ENCODE measurements at regions not wholly inside any gene's neighbourhood (a gene's known extent, or its start where the extent isn't known, plus 50 kb on each side); places are given as distances from the start of the nearest gene placed in this dataset.
A peak's percentile ranks its signal among the peaks of the same experiment; 100 is the strongest.

DNA sequence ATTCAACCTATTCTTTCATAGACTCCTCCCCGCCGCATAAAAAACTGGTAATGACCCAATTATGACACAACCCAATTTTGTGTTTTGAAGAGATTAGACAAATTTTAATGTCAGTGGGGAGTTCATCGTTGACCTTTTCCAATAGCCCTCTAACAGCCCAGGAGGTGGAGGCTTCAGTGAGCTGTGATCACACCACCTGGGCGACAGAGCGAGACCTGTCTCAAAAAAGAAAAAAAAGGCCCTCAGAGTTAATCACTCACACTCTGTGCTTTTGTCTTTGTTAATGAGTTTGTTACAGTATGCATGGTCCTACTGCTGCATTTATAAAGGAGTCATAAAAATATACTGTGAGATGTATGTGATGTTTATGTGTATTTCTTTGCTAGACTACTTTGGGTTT lies 510.6 kb downstream of the CPS1 start:
- no peak for DNase-seq (ENCODE audit: low read depth in 2 of 2)

DNA sequence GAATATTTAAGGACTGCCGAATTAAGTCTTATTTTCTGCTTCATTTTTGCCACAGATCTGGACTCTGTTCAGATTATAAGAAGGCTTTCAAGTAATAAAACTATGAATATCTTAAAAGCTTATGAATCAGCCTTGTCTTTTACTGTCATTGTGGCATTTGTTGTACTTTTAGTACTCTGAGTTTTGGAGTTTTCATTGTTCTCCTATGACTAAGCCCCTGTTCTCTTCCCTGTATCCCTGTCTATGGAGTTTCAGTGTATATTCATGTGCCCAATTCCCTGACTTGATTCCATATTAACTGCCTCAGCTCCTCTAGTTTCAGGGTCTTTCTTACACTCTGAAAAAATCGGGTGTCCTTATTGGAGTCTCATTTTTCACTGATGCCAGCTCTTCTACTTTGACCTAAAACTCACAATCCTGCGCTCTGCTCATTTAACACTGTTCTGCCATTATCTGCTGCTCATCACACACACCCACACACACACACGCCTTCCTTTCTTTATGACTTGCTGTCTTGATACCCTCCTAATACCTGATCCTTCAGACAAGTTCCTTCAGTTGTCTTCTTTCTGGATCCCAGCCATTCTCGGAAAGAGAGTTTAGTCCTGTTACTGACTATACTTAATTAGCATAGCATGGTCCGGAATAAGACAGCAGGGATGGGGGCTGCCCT lies 511.8 kb downstream of the CPS1 start:
- DNase-seq (ENCODE audit: low read depth in 2 of 2): no peak

DNA sequence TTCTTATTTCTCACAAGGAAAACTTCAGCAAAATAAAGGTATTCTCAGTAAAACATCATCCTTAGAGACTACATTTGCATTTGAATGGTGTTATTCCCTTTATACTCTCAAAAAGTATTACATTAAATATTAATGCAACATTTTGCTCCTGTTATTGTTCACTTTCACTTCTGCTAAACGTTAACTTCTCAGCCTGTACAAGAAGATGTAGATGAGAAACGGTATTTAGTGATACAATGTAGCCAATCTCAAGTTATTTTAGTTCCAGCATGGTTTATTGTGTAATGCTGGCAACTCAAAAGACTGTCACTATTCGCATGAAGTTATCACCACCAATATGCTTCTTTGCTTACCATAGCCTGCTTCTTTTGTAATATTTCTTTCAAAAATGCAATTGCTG lies 514.1 kb downstream of the CPS1 start:
- no peak for DNase-seq (ENCODE audit: low read depth in 2 of 2)

DNA sequence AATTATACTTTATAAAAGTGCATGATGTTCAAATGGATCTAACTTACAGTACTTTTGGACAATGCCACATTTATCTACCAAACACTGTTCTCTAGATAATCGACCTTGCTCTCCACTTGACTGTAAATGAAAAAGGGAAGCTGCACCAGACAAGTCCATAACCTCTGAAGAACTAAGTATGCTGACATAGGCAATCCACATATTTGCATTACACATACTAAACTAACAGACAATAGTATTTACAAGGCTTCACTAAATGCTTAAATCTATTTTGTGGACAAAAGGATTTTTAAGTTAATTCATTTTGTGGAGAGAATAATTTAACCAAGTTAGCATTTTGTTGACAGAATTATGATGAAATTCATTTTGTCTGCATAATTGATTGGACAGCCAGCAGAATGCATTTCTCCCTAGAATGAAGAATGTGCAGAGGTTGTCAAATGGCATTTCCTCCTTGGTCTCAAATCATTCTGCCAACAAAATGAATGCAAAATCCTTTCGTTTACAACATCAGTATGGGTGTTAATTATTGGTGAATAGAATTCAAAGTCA lies 520.9 kb downstream of the CPS1 start:
- no peak for DNase-seq (ENCODE audit: low read depth in 2 of 2)

DNA sequence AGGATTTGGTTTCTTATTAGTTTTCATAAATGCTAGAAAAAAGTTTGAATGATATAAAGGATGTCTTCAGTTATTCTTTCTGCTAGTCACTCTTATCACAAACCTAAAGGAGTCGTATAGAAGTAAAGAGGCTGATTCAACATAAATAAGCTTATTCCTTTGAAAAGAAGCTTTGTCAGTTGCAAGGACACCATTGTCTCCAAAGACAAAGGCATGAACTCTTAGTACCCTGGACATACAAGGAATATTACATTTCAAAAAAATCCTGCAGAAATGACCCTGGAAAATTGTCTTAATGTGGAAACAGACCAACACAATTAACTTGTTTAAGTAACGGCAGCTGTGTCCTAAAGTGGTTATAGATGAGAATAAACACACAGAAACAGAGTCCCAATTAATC lies 528.0 kb downstream of the CPS1 start:
- no peak for DNase-seq (ENCODE audit: low read depth in 2 of 2)

DNA sequence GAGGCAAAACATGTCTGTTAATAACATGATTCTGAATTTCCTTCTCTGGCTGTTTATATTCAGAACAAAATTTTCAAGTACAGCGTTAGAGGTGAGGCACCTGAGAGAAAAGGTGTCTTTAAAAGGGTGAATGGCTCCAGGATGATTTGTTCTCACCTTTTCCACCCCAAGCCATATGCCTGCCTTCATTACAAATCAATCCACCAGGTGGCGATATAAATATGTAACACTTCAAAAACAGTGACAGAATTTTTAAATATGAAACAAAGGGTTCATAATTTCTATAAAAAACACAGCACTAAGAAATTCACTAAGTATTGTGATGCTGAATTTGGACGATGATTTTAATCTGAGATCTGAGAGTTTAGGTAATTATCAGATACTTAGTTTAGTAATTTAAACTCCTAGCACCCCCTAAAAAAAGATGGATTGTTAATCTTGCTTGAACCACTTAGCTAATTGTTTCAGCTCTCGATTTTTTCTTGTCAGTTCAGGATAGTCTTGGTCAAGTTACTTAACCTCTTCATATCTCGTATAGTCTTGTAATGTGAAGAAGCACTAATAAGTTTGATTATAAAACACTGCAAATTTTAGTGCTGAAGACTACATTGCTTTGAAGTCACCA lies 528.8 kb downstream of the CPS1 start:
- DNase-seq (ENCODE audit: low read depth in 2 of 2): peak; percentile 0 to 1

DNA sequence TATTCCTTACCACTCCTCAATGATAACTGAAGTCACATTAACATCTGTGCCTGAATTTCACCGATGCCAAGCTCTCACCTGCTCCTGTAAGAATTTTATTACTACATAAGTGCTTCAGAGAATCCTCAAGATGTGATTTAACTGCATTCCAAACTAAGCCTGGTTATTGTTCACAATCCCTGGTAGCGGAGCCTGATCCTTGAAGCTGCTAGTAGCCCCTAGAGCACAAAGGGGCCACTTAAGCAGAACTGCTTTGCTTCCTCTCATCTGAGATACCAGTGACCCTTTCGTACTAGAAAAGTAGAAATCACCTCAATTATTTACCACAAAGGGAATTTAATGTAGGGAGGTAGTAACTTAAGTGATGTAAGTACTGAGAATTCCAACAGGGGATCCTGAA lies 529.6 kb downstream of the CPS1 start:
- no peak for DNase-seq (ENCODE audit: low read depth in 2 of 2)

DNA sequence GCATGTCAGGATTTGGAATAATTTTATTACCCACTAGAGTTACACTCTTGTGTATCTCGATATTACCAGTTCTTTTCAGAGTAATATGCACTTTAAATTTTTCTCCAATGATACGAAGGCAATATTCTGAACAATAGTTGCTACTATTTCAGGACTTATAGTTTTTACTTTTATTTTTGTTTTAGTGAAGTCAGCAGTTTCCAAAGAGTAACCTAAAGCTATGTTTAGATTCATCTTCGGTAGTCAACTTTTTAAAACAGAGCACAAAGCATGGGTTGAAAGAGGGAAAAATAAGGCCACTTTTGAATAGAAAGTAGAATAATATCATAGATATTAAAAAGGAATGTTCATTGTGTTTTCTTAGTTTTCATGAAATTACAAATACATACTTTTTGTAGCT lies 532.7 kb downstream of the CPS1 start:
- DNase-seq (ENCODE audit: low read depth in 2 of 2): no peak

DNA sequence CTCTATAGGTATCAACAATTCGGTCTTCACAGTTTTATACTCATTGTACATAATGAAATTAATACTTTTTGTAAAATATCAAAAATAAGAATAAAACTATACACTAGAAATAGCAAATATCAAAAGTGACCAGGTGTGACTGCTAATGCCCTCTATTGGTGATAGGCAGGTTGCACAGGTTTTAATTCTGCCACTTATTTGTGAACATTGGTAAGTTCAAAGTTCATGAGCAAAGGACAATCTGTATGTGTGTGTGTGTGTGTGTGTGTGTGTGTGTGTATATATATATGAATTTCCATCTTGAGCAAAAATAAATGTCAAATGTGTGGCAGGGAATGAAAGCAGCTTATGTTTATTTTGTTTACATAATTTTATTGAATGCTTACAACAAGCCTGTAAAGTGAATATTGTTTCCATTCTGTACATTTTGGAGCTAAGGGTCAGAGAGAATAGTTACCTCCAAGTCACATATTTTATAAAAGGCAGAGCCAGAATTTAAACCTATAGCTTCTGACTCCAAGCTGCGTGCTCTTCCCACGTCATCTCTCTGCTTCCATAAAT lies 537.4 kb downstream of the CPS1 start:
- no peak for DNase-seq (ENCODE audit: low read depth in 2 of 2)

DNA sequence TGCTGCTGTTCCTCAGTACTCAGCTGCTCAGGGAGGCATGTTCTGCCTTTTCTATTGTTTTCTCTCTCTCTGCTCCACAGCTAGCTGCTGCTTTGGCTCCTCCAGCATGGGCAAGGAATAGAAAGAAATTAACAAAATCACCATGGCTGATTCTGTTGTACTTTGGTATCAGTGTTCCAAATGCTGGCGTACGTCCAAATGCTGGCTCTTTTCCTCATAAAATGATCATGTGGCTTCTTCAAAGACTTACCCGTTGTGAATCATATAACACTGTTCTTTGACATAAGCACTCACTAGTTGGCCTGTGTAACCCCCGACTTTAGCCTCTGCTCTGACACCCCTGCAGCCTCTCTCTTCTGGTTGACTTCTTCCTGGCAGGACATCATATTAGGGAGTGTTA lies 547.6 kb downstream of the CPS1 start:
- no peak for DNase-seq (ENCODE audit: low read depth in 2 of 2)

DNA sequence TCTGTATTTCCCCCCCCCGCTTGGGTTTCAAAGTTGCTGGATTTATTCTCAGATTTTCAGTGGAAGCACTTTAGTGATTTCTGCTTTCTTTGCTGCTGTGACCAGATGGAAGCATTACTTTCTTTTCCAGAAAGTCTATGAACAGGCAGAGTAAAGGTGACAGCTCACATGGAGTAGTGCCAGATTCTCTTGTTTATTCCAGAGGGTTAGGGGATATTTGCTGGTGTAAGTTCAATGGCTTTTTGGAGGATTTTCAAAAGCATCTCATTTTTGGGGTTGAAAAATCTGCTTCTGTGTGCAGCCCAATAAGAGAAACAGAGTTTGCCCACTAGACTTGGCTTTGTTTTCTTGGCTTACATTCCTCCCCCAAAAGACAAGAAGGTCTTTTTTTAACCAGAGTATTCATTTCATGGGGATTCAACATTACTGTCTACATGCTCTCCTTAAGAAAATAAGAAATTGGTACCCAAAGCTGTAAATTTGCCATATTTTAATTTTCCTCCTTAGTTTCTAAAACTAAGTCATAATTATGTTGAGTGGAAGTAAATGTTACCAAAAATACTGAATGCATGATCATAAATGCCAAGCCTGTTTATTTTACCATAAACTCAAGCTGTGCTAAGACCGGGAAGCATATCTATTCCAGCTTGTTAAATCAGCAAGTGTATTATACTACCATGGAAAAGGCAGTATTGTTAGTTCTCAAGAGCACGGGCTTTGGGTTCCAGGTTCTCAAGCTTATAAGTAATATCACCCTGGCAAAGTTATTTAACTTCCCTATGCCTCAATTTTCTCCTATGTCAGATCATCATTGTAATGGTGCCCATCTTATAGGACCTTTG lies 557.2 kb downstream of the CPS1 start:
- no peak for DNase-seq (ENCODE audit: low read depth in 2 of 2)

DNA sequence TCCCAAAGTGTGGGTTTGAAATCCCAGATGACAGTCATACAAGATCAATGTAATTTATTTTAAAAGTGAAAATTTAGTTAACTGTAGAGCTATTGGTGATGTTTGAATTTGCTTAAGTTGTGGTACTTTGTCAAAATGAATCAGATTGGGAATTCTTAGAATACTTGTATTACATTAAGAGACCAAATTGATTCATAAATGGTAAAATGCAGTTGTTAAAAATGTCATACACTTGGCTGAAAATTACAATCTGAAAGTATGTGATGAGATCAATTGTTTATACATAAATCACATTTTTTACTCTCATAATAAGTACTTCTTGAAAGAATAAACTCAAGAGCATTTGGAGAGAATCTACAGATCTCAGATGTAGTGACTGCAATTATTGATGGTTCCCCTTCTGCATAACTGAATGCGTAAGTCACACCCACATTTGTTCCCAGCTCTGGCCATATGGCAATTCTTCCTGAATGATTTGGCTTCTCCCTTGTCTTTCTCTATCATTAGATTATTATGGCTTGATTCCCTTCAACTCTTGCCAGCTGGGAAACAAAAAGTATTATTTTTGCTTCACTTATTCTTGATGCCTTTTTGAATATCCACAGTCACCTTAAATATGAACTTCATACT lies 558.5 kb downstream of the CPS1 start:
- no peak for DNase-seq (ENCODE audit: low read depth in 2 of 2)

DNA sequence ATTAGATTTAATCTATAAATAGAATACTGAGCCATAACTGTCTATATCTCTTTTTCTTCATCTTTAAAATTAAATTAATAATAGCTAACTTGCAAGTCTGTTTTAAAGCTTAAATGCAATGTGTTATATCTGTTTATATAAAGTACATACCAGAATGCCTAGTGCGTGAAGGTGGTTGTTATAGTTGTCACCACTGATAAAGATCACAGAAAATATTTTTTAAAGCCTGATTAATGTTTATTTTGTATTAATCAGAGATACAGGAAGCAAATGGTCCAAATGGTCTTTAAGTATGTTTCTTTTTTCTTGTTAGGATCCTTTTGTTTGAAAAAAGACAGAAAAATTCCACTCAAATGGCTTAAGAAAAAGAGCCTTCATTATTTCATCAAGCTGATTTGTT lies 560.6 kb downstream of the CPS1 start:
- DNase-seq (ENCODE audit: low read depth in 2 of 2): no peak

DNA sequence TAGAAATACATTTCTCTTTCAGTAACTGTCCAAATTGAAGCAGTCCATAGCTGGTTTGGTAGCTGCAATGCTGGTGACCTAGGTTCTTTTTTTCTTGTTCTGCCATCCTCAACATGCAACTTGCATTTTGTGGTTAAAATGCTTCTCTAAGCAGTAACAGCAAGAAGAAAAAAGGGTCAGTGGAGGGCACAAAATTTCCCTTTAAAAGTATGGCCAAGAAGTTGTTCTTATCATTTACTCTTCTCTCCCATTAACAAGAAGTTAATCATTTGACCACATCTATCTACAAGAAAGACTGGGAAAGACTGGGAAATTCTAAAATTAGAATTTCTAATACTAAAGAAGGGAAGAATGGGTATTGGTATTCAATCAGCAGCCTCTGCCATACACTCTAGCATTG lies 569.9 kb downstream of the CPS1 start:
- no peak for DNase-seq (ENCODE audit: low read depth in 2 of 2)

DNA sequence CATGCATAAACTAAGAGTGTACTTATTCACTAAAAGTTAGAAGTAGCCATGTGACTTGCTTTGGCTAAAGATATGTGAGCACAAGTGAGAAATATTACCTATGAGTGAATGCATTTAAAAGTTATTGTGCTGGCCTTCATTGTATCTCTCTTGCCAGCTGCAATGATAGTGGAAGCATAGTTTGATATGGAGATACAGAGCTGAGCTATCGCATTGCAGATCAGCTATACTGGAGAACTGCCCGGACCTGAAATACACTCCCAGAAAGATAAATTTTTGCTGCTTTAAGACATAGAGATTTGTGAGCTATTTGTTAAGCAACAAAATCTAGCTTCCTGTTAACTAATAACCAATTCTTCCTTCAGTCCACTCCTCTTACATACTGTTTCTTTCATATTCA lies 571.1 kb downstream of the CPS1 start:
- DNase-seq (ENCODE audit: low read depth in 2 of 2): no peak

DNA sequence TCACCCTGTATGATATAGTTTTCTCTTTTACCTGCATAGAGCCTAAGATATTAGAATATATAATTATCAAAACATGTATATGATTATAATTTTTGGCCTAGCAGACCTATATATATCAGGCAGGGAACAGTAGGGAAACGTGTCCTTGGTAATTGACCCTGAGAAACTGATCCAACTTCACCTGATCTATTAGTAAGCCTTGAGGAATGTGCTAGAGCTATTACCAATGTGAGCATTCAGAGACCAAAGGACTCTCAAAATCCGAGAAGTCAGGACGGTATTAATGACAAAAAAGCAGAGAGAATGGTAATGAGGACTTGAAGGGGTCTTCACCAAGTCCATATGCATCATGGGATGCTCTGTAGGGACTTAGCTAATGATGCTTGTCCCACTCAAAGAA lies 571.9 kb downstream of the CPS1 start:
- DNase-seq (ENCODE audit: low read depth in 2 of 2): no peak

DNA sequence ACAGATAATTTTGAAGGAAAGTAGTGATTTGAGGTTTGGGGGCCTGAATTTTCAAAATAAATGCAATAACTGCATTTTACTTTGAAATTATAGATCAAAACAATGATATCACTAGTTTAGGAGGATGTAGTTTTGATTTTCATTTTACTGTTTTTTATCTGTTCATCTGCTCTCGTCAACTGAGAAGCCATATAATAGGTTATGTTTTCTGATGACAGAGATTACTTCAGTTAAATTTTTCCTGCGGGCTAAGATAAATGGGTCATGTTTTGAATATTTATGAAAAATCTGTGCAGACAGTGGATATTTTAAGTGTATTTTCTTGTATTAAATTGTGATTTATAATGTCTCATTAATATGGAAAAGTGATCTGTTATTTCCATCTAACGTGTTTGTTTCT lies 573.4 kb downstream of the CPS1 start:
- no peak for DNase-seq (ENCODE audit: low read depth in 2 of 2)

DNA sequence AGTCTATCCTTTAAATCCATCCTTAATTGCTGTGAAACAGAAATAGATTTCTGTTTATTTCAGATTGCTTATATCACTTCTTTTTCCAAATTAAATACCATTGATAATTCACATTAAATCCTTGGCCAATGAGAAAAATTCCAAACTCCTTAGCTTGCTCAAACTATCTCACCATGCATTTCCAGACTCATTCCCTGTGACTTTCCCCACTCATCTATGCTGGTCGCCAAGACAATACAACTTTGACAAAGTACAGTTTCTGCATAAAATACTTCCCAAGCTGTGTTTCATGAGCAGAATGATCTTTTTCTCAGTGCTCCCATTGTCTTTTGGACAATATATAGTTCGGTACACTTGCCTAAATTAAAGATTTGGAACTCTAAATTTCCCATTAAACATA lies 575.6 kb downstream of the CPS1 start:
- DNase-seq (ENCODE audit: low read depth in 2 of 2): no peak

DNA sequence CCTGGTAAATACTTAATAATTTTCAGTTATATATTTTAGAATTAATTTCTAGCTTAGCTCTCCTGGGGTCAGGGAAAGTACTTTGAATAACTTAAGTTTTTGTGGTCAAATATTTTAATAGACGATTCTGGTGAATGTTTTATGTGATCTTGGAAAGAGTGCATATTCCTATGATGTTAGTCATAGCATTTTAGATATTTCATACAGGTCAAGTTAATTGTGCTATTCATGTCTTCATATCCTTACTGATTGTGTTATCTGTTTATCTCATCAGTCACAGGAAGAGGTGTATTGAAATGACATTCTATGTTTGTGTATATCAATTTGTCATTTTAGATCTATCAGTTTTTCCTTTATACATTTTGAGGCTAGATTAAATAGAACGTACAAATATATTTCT lies 576.2 kb downstream of the CPS1 start:
- DNase-seq (ENCODE audit: low read depth in 2 of 2): peak; percentile 4

DNA sequence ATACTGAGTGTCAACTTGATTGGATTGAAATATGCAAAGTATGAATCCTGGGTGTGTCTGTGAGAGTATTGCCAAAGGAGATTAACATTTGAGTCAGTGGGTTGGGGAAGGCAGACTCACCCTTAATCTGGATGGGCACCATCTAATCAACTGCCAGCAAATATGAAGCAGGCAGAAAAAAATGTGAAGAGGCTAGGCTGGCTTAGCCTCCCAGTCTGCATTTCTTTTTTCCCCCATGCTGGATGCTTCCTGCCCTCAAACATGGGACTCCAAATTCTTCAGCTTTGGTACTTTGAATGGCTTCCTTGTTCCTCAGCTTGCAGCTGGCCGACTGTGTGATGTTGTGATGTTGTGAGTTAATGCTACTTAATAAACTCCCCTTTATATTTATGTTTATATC lies 577.4 kb downstream of the CPS1 start:
- no peak for DNase-seq (ENCODE audit: low read depth in 2 of 2)

DNA sequence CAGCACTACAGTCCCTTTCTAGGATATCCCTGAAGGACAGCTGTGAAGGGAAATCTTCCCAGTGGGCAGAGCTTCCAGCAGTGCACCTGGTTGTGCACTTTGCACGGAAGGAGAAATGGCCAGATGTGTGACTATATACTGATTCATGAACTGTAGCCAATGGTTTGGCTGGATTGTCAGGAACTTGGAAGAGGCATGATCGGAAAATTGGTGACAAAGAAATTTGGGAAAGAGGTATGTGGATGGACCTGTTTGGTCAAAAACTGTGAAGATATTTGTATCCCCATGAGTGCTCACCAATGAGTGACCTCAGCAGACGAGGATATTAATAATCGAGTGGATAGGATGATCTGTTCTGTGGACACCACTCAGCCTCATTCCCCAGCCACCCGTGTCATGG lies 582.2 kb downstream of the CPS1 start:
- DNase-seq (ENCODE audit: low read depth in 2 of 2): no peak

DNA sequence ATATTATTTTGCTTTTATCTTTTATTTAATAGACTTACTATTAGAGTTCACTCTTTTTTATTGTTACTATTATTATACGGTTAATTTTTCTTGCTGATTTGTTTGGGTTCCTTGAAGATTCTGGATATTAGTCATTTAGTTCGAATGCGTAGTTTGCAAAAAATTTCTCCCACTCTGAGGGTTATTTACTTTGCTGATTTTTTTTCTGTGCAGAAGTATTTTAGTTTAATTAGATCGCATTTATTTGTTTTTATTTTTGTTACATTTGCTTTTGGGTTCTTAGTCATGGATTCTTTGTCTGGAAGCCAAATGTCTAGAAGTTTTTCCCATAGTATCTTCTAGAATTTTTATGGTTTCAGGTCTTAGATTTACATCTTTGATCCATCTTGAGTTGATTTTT lies 585.2 kb downstream of the CPS1 start:
- no peak for DNase-seq (ENCODE audit: low read depth in 2 of 2)

Data from fibroblast of skin of left quadriceps (primary cell).